ENCODE measurements at regions not wholly inside any gene's neighbourhood (a gene's known extent, or its start where the extent isn't known, plus 50 kb on each side); places are given as distances from the start of the nearest gene placed in this dataset.

DNA sequence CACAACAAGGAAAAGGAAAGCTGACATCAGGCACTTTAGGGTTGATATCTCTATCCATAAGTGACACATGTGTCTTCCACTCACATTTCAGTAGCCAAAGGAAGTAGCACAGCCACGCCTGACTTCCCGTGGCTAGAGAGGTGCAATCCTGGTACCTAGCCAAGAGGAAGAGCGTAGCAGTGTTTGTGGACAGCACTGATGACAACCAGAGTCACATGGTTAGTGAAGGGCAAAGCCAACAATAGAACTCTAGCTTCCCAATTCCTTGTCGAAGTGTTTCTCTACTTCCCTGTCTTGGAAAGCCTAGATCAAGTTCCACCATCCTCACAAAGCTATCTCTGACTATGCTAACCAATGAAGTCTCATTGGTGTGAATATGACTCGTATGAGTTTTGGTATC lies 189.2 kb downstream of the RSL24D1 start:
- Histone ChIP-seq H3K4me3 (no peak overlapping the region), H3K4me1 (no peaks in the 10 kb centered on the region), H3K9me3 (no peaks in the 10 kb centered on the region), H3K27ac (no peak overlapping the region), H3K36me3 (no peaks in the 10 kb centered on the region), H3K27me3 (no peaks in the 10 kb centered on the region)
- DNase-seq (peak in 1 of 2 donors; percentile 25), ATAC-seq (ENCODE audit: low FRiP score in 2 of 2) (peak in 1 of 2 donors; percentile 76)
- WGBS, 2 donors, result 45 to 62% methylated on average over 5 of the region's 5 CpGs
- TF ChIP-seq EP300 (IDR thresholded peaks at IDR 0.05) (no peak), POLR2AphosphoS5 (IDR thresholded peaks at IDR 0.05) (no peak), POLR2A (IDR thresholded peaks at IDR 0.05) (no peak)
- TF ChIP-seq, protein P1, sequence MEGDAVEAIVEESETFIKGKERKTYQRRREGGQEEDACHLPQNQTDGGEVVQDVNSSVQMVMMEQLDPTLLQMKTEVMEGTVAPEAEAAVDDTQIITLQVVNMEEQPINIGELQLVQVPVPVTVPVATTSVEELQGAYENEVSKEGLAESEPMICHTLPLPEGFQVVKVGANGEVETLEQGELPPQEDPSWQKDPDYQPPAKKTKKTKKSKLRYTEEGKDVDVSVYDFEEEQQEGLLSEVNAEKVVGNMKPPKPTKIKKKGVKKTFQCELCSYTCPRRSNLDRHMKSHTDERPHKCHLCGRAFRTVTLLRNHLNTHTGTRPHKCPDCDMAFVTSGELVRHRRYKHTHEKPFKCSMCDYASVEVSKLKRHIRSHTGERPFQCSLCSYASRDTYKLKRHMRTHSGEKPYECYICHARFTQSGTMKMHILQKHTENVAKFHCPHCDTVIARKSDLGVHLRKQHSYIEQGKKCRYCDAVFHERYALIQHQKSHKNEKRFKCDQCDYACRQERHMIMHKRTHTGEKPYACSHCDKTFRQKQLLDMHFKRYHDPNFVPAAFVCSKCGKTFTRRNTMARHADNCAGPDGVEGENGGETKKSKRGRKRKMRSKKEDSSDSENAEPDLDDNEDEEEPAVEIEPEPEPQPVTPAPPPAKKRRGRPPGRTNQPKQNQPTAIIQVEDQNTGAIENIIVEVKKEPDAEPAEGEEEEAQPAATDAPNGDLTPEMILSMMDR (IDR thresholded peaks at IDR 0.05), result no peak

GRCh38 chr15:55005679-55006078 lies 191.1 kb downstream of the RSL24D1 start:
- ATAC-seq (ENCODE audit: low FRiP score in 2 of 2) (no peak), DNase-seq (no peak)
- Histone ChIP-seq H3K4me1 (no peaks in the 10 kb centered on the region), H3K27me3 (no peaks in the 10 kb centered on the region), H3K27ac (no peak overlapping the region), H3K36me3 (no peaks in the 10 kb centered on the region), H3K9me3 (no peaks in the 10 kb centered on the region), H3K4me3 (no peak overlapping the region)
- TF ChIP-seq, protein P1 (IDR thresholded peaks at IDR 0.05), result no peak
- no peak for TF ChIP-seq POLR2AphosphoS5 (IDR thresholded peaks at IDR 0.05)
- no peak for TF ChIP-seq EP300 (IDR thresholded peaks at IDR 0.05)
- no peak for TF ChIP-seq POLR2A (IDR thresholded peaks at IDR 0.05)

DNA sequence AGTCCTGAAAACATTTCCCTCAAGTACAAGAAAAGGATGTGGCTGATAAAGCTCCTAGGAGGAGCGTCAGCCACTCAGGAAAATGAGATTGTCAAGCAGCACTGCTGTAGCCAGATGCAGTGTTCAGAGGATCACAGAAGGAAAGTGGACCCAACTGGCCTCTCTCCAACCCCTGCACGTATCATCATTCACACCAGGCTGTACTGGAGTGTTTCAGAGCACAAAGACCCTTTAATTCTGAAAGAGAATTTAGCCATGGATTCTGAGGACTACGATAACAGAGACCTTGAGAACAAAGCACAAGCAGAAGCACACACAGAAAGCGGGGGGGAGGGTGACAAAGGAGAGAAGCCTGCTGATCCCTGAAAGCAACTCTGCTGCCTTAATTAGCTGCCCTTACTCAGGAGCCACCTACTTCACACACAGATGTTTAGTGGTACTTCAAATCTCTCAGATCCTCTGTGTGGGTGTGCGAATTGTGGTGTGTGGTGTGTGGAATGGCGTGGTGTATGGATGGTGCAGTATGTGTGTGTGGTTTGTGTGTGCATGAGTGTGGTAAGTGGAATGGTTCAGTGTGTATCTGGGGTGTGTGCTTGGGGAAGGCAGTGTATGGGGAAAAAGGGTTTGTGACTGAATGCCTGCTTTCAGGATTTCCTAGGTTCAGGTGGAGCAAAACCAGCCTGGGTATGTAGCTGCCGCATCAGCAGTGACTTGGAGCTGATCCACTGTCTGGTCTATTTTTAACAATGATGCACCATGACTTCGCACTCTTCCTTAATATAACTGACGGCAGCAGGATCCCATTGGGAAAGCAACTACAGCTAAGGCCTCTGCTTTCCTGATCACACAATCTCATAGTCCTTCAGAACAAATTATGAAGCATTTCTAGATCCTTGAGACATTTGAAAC lies 192.5 kb downstream of the RSL24D1 start:
- TF ChIP-seq EP300 (IDR thresholded peaks at IDR 0.05) (no peak), POLR2A (IDR thresholded peaks at IDR 0.05) (no peak), POLR2AphosphoS5 (IDR thresholded peaks at IDR 0.05) (no peak)
- TF ChIP-seq, protein P1 (IDR thresholded peaks at IDR 0.05), result no peak
- Histone ChIP-seq H3K36me3 (no peaks in the 10 kb centered on the region), H3K27me3 (no peaks in the 10 kb centered on the region), H3K9me3 (no peaks in the 10 kb centered on the region), H3K4me1 (no peaks in the 10 kb centered on the region), H3K27ac (no peak overlapping the region), H3K4me3 (no peak overlapping the region)
- 66 to 69% methylated on average over 9 of the region's 9 CpGs for WGBS, 2 donors
- DNase-seq, result no peak
- ATAC-seq (ENCODE audit: low FRiP score in 2 of 2), result no peak

- TF ChIP-seq POLR2A (IDR thresholded peaks at IDR 0.05) (no peak), POLR2AphosphoS5 (IDR thresholded peaks at IDR 0.05) (no peak), EP300 (IDR thresholded peaks at IDR 0.05) (no peak)
- TF ChIP-seq, protein P1 (IDR thresholded peaks at IDR 0.05), result no peak
- Histone ChIP-seq H3K4me3 (no peak overlapping the region), H3K4me1 (no peaks in the 10 kb centered on the region), H3K36me3 (no peaks in the 10 kb centered on the region), H3K27me3 (no peaks in the 10 kb centered on the region), H3K9me3 (no peaks in the 10 kb centered on the region), H3K27ac (no peak overlapping the region)
- ATAC-seq (ENCODE audit: low FRiP score in 2 of 2), result no peak
- 68 to 93% methylated on average over 1 of the region's 1 CpG for WGBS, 2 donors
- DNase-seq, result no peak
Measured at GRCh38 chr15:54998661-54999060, 198.1 kb downstream of the RSL24D1 start.

DNA sequence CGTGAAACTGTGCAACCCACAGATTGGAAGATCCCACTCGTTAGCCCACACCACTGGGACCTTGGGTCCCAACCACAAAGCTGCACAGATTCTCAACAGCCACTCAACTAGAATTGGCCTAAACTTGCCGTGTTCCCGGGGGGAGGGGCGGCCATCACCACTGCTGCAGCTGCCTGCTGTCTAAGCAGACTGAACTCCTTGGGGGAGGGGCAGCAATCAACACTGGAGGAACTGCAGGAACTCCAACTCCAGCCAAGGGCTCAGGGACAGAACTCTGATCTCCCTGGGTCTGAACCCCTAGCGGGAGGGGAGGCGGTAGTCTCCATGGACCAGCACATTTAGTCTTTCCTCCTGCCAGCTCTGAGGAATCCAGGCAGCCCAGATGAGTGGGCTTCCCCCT lies 205.9 kb downstream of the RSL24D1 start:
- H3K4me3 ChIP-seq, result no peak overlapping the region
- TF ChIP-seq POLR2A (IDR thresholded peaks at IDR 0.05) (no peak), EP300 (IDR thresholded peaks at IDR 0.05) (no peak), POLR2AphosphoS5 (IDR thresholded peaks at IDR 0.05) (no peak)
- TF ChIP-seq, protein P1 (IDR thresholded peaks at IDR 0.05), result no peak
- H3K27ac ChIP-seq, result no peak overlapping the region
- DNase-seq (peak in 1 of 2 donors; percentile 22), ATAC-seq (ENCODE audit: low FRiP score in 2 of 2) (no peak)
- WGBS, 2 donors, result 85 to 100% methylated on average over 2 to 7 of the region's 7 CpGs
- H3K9me3 ChIP-seq, result peaks cover 0 to 3% (median 0%) of the 10 kb centered on the region in 4 donors
- no peaks in the 10 kb centered on the region for H3K4me1 ChIP-seq
- H3K27me3 ChIP-seq, result no peaks in the 10 kb centered on the region
- no peaks in the 10 kb centered on the region for H3K36me3 ChIP-seq
